GM18861 (cell line): ENCODE measurements at regions not wholly inside any gene's neighbourhood (a gene's known extent, or its start where the extent isn't known, plus 50 kb on each side); places are given as distances from the start of the nearest gene placed in this dataset.

Source experiments
- ATAC-seq: cut with Tn5 transposase; IDR thresholded peaks from one replicate; pipeline ENCODE4 v1.9.1; 2021; ENCODE audit not compliant: unreplicated experiment

DNA sequence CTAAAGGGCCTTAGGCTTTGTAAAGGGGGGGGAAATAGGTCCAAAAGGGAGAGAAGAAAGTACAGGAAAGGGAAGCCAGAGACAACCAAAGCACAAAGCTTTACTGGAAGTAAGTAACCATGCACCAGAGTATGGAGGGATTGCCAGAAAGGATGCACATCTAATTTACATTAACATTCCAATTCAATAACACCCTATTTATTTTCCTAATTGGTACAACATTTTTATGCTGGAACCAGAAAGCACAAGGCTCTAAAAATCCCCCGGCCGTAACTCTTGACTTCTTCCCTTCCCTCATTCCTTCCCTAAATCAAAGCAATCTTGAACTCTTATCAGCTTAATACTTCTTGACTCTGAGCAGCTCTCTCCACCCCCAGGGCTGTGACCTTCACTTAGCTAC, 400.0 kb upstream of the CELF2 start:
- ATAC-seq, result no peak

DNA sequence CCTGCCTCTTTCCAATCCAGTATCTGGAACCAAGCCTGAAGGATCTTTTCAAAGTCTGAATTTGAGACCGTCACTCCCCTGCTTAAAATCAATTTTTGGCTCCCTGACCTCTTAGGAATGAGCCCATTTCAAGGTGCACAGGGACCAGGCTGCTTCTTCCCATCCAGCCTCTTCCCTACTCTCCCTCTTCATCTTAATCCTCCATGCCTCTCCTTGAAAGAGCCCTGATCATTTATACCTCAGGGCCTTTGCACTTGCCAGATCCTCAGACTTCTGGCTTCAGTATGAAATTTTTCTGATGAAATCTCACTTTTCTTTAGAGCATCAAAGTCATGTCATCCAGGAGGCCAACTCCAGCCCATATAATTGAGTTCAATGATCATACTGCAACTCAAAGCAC, 399.5 kb upstream of the CELF2 start:
- no peak for ATAC-seq

DNA sequence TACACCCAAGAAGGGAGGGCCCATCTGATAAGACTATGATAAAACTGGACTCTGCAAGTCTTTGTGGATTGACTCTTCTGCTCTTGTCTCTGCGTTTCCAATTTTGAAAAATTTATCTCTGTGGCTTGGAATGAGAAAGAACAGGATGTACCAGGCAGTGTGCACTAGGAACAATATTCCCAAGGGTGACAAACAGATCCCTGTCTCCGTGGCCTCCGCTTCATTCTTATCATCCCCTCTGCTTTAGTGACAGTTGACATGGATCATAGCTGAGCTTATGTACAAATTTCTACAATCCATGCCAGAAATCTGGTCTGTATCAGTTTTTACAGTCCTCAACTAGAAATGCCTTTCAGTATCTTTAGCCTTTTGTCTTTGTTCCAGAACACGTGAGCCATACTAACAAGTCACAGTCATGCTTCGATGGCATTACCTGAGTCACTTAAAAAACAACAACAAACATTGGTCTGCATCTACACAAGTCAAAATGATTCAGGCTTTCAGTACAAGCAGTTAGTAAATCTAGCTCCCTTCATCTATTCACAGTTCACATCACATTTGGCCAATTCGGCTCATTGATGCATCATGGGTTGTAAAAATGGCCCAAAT, 393.6 kb upstream of the CELF2 start:
- no peak for ATAC-seq

DNA sequence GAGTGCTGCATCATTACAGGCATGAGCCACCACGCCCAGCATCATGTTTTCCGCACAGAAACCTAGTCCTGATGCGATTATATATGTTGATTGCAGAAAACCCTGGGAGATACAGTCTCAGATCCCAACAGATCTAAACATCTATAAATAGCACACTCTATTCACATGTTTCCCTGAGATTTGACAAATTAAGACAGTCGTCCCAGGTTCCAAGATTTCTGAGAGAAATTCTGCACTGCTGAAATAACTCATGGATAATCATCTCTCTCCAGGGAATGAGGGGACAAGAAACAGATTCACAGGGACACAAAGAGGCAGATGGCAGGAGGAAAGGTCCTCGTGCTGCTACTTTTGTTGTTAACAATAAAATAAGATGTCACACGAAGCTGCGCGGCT, 393.1 kb upstream of the CELF2 start:
- no peak for ATAC-seq

DNA sequence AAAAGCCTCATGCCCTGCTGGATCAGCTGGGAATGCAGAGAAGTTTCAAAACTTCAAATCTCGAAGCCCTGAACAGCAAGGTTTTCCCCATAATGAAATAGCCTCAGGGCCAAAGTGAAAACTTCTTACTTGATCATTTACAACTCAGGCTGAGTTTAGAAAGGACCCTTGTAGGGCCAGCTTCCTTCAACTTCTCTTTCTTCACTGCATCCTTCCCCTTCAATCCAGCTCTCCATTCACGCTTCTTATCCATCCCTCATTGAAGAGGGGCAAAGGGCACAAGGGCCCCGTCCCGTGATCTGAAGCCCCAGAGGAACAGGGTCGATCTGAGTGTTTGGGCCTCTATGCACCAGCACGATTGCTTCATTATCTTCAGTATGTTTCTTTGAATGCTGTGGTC, 392.2 kb upstream of the CELF2 start:
- ATAC-seq, result no peak

DNA sequence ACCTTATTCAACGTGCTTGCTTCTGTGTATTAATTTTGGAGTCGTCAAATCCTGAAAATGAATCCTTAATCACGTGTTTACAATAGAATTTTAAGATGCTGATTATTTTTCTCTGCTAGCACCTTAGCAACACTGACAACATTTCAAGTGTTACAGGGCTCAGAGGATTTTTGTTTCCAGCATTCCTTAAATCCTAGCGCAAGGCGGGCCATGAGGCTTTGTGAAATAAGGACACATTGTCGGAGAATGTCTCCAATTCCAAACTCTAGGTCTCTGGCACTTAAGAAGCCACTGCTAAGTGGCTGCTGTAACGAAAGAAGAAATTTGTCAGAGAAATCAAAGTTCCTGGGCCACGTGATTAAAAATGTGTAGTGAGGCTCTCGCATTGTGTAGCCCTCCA, 390.9 kb upstream of the CELF2 start:
- no peak for ATAC-seq

DNA sequence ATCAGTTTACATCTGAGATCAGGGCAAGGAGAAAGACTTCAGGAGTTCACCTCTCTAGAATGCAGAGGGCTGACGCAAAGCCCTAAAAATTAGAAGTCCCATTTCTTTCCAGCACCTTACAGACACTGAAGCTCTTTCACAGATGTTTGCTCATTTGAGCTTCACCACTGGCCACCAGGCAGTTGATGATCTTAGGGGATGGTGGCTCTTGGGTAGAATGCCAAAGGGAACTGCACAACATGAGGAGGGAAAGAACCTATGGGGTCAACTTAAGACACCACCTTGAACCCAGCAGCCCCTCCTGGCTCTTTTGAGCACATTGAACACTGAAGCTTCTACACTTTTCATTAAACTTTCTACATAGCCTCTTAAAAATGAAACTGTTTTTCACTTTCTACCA, 390.3 kb upstream of the CELF2 start:
- ATAC-seq, result no peak

DNA sequence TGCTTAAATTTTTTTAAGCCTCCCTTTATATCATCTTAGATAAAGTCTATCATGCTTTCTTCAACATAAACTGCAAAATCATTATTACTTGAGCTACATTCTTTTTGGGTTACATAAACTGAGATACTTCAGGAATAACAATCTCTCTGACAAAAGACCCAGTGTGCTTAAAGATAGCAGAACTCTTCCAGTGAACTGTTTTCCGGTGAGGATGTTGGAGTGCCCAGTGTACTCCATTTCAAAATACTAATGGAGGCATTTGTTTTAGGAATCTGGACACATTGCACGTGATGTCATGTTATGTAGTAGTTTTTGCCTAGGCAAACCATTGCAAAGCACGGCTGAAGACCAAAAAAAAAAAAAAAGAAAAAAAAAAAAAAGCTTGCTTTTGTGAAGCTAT, 388.2 kb upstream of the CELF2 start:
- ATAC-seq, result no peak

DNA sequence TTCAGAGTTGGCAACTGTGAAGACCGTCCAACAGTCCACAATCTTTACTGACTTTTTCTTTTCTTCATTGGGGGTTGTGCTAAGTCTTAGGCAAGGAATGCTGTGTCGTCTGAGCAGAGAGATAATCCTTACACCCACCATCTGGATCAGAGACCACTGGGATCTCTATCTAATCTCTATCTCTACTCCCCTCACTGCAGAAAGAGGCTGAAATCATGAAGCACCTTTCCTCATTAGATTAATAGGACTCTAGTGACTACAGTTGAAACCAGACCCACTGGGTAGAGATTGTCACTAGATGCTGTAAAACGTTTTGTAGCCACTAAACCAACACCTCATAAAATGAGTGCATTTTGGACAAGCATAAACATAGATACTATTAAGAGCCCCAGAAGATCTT, 387.4 kb upstream of the CELF2 start:
- ATAC-seq, result no peak

DNA sequence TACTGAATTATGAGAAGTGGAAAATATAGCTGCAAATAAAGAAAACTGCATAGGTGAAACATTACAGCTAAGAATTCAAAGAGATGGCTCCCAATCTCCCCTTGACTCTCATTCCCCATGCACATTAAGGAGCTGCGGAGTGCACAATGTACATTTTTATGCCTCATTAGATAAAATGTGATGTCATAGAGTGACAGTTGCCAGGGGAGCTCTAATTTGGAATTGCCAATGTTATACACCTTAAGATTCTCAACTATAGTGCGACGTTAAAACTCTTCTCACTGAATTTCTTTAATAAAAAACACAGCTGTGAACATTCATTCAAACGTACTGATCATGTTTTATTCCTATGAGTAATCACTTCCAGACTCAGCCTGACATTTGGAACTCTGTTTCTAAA, 386.9 kb upstream of the CELF2 start:
- no peak for ATAC-seq

DNA sequence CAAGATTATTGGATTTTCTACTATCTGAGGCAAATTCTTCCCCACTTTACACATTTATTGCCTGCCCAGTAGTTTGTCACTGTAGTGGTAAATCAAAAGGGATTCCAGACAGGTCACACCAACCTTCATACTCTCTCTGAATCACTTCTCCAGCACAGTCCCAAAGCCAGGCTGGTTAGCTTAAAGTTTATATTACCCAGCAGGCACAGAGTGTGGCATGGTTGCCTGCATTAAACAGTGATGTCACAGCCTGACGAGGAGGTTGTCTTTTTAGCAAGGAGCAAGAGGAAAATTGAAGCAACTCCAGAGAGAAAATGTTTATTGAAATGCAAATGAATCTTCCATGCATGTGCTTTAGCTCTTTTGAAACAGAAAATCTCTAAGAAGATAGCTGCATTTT, 375.5 kb upstream of the CELF2 start:
- ATAC-seq, result no peak

DNA sequence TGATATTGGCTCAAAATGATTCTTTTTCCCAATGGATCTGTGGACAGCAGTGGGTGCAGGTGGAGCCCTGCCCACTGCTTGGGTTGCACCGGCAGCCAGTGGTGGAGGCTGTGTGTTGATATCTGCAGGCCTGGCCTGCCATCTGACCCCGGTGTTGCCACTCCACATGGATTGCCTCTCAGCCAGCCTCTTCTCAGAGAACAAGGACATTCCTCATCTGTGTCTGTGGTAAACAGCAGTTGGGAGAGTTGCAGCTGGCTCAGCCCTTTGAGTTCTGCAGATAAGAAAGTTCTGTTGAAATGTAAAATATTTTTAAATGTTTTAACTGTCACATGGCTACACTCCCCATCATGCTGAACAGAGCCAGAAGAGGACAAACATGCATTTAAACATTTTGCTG, 374.9 kb upstream of the CELF2 start:
- ATAC-seq, result no peak

DNA sequence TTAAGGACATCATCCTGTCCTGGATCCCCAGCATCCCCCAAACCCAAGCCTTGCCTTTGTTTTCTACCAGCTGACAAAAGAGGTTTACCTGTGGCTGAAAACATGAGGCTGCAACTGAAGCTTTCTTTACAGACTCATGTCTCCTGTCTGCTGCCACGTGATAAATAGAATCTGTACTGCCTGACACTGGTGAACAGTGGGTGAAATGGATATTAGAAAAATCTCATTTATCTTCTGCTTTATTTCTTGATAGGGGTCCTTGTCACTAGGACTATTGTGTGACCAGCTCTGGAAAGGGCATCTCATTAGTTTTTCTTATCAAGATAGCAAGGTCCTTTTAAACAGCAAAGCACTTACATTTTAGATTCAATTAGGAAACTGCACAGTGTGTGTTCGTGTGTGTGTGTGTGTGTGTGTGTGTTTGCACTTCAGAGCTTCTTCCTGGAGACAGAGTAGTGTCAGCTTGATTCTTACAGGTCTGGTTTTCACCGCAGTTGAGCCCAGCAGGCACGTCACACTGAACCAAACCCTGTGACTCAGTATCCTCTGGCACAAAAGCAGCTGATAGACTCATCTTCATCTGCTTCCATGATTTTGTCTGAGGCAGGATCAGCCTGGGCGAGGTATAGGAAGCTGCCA, 373.5 kb upstream of the CELF2 start:
- no peak for ATAC-seq

DNA sequence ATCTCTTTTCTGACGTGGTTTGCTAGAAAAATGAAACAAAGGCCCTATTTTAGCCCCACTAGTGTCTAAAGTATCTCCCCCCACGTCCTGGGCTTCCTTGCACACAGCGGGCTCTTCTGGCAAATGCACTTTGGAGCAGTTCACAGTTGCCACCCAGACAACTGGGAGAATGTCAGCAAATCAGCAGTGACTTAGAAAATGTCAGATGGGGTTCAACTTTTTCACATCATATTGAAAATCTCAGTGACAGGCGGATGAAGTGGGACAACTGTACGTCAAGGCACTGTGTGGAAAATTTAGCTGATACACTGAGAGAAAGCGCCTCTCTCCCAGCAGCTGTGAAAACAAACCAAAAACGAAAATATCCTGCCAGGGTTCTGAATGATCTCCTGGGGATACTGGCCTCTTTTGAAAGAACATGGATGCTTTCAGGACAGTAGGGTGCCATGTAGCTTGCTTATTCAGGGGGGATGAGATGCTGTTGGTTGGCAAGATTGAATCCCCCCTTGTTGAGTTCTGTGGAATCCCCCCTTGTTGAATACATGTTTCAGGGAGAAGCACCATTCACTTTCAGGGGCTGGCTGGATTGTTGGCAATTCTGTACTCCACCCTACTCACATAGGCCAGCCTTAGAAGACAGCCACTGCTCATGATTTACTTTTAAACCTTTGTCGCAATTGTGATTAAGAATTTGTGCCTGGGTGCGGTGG, 372.8 kb upstream of the CELF2 start:
- ATAC-seq, result no peak

DNA sequence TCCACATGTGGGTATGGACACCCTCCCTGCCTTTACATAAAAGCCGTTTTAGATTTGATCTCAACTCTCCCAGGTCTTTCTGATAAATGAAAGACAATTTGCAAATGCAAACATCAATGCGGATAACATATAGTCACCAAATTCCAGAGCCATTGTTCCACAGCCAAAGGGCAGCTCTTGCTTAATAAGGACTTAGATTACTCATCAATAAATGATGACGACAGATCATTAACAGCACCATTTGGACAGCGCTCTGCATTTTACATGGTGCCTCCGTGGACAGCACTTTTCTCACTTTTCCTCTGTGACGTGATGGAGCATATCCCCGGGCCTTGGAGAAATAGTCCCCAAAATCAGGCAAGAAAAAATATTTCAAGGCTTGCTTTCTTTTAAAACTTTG, 370.3 kb upstream of the CELF2 start:
- no peak for ATAC-seq

DNA sequence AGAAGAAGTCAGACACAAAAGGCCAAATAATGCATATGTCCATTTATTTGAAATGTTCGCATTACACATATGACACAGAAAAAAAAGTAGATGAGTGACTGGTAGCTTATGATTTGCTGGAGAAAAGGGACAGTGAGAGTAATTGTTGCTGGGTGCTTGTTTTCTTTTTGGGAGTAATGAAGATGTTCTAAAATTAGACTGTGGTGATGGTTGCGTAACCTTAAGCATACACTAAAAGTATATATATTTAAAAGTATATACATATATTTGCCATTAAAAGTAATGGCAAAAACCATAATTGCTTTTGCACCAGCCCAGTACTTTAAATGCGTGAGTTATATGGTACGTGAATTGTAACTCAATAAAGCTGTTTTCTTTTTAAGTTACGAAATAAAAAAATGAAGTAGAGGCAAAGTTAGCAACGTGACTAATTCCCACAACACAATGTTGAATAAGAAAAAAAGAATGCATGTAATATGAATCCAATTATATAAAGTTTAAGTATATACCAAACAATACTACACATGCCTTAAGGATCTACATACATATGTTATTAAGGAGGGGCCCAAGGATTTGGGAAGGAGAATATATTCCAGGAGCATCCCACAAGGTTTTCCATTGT, 360.4 kb upstream of the CELF2 start:
- no peak for ATAC-seq

DNA sequence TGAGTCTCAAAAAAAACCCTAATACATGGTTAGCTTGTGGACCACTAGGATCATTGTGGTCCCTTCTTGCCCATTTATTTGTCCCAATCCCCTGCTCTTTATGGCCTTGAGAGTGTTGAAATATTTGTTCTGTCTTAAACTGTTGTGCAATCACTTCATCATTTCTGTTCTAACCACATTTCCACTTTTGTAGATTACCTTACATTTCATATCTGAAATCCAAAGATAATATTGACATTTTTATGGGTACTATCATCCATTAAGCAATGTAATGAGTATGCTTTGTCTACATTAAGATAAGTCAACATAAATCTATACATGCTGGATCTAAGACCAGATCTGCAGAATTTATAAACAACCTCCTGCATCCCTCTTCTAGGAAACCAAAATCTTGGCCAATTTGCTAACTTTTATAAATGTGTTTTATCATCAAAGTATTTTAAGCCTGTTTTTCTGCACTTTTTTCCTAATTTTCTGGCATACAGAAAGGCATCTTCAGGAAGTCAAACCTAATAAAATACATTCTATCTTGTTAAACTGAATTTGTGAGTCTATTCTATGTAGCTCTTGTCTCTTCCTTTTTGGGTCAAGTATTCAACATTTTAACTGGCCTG, 359.4 kb upstream of the CELF2 start:
- ATAC-seq, result no peak

DNA sequence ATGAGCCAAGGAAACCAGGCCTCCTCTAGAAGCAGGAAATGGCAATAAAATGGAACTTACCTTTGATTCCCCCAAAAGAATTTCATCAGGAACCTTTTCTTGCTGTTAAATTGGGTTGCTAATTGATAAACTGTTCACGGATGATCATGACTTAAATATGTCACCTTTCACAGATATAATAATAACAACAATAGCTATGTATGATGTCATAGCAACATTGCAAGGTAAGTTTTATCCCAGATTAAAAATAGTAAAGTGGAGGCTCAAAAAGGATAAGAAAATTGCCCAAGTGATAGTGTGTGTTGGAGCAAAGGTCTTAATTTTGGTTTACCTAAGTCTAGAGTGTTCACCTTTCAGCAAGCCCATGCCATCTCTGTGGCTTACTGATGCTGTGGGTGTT, 357.6 kb upstream of the CELF2 start:
- no peak for ATAC-seq

DNA sequence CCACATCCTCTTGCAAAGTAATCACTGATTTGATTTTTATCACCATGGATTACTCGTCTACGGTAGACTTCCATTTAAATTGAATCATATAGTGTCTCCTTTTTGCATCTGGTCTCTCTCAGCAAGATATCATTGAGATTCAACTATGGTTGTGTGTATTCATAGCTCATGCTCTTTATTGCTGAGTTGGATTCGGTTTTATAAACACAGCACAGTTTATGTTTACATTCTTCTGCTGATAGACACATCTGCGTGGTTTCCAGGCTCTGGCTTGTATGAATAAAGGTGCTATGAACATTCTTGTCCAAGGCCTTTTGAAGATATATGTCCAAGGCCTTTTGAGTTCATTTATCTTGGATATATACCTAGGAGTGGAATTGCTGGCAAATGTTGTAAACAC, 356.5 kb upstream of the CELF2 start:
- no peak for ATAC-seq

DNA sequence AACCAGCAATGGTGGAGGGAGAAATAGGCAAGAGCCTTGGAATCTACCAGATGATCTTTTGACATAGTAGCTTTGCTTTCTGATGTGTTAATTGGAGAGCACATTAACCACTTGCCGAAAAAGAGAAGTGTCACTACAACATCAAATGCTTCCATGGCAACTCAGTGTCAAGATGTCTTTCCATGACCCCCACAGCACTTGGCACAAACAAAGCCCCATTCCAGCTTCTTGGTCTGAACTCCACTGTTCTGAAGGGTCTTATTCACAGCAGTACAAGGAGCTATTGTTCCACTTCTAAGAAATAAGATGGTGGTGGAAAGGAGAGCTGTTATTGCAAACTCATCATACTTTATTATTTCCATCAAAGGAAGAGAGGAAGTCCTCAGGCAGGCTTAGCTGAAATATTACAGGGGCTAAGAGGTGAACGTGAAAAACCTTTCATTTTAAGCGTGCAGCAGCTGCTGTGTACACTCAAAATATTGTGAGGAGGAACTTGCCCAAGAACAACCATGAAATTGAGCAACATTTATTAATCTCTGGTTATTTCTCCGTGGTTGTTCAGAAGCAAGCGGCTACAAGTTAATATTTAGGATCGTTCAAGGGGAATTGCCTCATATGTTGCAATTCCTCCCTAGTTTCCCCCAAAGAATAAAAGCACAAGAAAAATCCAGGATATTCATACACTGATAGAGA, 354.8 kb upstream of the CELF2 start:
- ATAC-seq, result no peak

DNA sequence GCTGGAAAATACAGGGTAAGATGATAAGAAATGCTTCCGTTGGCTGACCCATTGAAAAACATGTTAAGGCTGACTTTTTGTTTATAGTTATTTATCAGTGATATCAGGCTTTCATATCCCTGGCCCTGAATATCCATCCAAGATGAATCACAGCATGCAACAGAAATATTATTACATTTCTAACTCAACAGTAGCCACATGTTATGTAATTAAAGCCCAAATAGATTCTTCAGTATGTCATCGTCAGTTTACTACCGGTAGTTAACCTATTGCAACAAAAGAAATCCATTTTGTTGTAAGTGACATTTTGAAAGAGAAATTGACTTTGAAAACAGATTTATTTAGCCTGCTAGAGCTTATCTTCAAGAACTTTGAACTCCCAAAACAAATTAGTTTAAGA, 354.1 kb upstream of the CELF2 start:
- no peak for ATAC-seq
